ENCODE measurements at regions not wholly inside any gene's neighbourhood (a gene's known extent, or its start where the extent isn't known, plus 50 kb on each side); places are given as distances from the start of the nearest gene placed in this dataset.

- TF ChIP-seq POLR2A (IDR thresholded peaks at IDR 0.05) (no peak), CTCF (IDR thresholded peaks at IDR 0.05) (no peak)
These were observed 341.5 kb downstream of the SHANK2 start for GRCh38 chr11:70910835-70911234.
